ENCODE measurements at regions not wholly inside any gene's neighbourhood (a gene's known extent, or its start where the extent isn't known, plus 50 kb on each side); places are given as distances from the start of the nearest gene placed in this dataset.

GRCh38 chr6:170470734-170471133 lies 82.4 kb downstream of the PSMB1 start:
- TF ChIP-seq CTCF (conservative IDR thresholded peaks at IDR 0.05; ENCODE audit: low read depth in 2 of 2) (no peak), EZH2phosphoT487 (IDR thresholded peaks at IDR 0.05; ENCODE audit: unreplicated experiment) (no peak), EZH2 (IDR thresholded peaks at IDR 0.05; ENCODE audit: low read depth, unreplicated experiment) (no peak), POLR2AphosphoS5 (IDR thresholded peaks at IDR 0.05; ENCODE audit: low read depth) (no peak), REST (IDR thresholded peaks at IDR 0.05; ENCODE audit: unreplicated experiment) (no peak), ETS1 (IDR thresholded peaks at IDR 0.05) (no peak), JUNB (IDR thresholded peaks at IDR 0.05; ENCODE audit: unreplicated experiment) (no peak), NANOG (IDR thresholded peaks at IDR 0.05; ENCODE audit: borderline replicate concordance) (no peak), ZNF114 (CRISPR knock-in tag; IDR thresholded peaks at IDR 0.05) (no peak), CREB1 (CRISPR knock-in tag; IDR thresholded peaks at IDR 0.05; ENCODE audit: low read depth) (no peak), STAT1 (IDR thresholded peaks at IDR 0.05; ENCODE audit: unreplicated experiment) (no peak)

All from GM23338 (cell line).